HepG2 (cell line): ENCODE measurements at regions not wholly inside any gene's neighbourhood (a gene's known extent, or its start where the extent isn't known, plus 50 kb on each side); places are given as distances from the start of the nearest gene placed in this dataset.

Experiments
- ATAC-seq: fragments of 200-7000 bp; cut with Tn5 transposase; 3 replicates; pipeline ENCODE4 v1.9.1; 2020; ENCODE audit warnings: mild to moderate bottlenecking, moderate library complexity
- BruUV-seq: library from RNA; stranded (reverse); fragments of 400-500 nt; replicated peaks from 2 replicates; lab custom pipeline; 2021; lab: Mats Ljungman, UMichigan
- CTCF ChIA-PET: fragments of 300-600 bp; formaldehyde crosslinking; extraction: SDS; loops from one replicate; lab custom pipeline; 2021; ENCODE audit warnings: low total read pairs, inconsistent platforms, low intra/inter-chr PET ratio; lab: Yijun Ruan, JAX
- POLR2A ChIA-PET: fragments of 350-600 bp; sonication (Branson Sonifier 250); formaldehyde crosslinking; loops from one replicate; lab custom pipeline; 2020; ENCODE audit warnings: antibody characterized with exemption, inconsistent platforms; lab: Yijun Ruan, JAX
- DNase-seq: peaks from one replicate; pipeline ENCODE4 v3.0.0-alpha.2; 2015; ENCODE audit warnings: low spot score
- FAIRE-seq: peaks from 3 replicates; lab custom pipeline; 2011; peaks lifted over from hg19 to GRCh38; lab: Jason Lieb, UNC
- H2AFZ ChIP-seq: one replicate; pipeline ENCODE4 v1.6.1; 2011; ENCODE audit warnings: low read length, inconsistent platforms
- H3K27ac ChIP-seq: fragments of 300-600 bp; 3 replicates; pipeline ENCODE4 v1.8.0; 2011; ENCODE audit warnings: mixed run types, mild to moderate bottlenecking, mixed read lengths, low read length, inconsistent platforms; ENCODE audit not compliant: insufficient read depth; ENCODE audit errors: extremely low read length
- H3K27me3 ChIP-seq, 2 experiments: fragments of 200-600 bp in 1 of 2; 2 replicates in 1 of 2; 3 replicates in 1 of 2; pipeline versions ENCODE4 v1.6.0 to v1.8.0; 2011; ENCODE audit warnings: low read length in 2 of 2, mild to moderate bottlenecking in 2 of 2, moderate library complexity in 2 of 2, inconsistent platforms in 1 of 2; ENCODE audit not compliant: insufficient read depth in 2 of 2, control insufficient read depth in 1 of 2
- H3K36me3 ChIP-seq, 2 experiments: fragments of 200-600 bp in 1 of 2; replicated peaks in 1 of 2; 2 replicates in 1 of 2; 3 replicates in 1 of 2; pipeline versions ENCODE4 v1.5.1 to v1.8.0; 2011; ENCODE audit warnings: low read length in 2 of 2, inconsistent platforms in 1 of 2; ENCODE audit not compliant: insufficient read depth in 2 of 2, control insufficient read depth in 1 of 2
- H3K4me1 ChIP-seq: 2 replicates; pipeline ENCODE4 v1.5.1; 2012; ENCODE audit warnings: low read length, inconsistent platforms; ENCODE audit not compliant: insufficient read depth
- H3K4me2 ChIP-seq: 2 replicates; pipeline ENCODE4 v1.6.0; 2011; ENCODE audit warnings: low read depth, low read length, inconsistent platforms
- H3K4me3 ChIP-seq, 3 experiments: fragments of 200-600 bp in 1 of 3; sonication (generic), shearing (Covaris generic) in 1 of 3; replicated peaks in 1 of 3; 2 replicates each; pipeline ENCODE4 v1.5.1; 2011 to 2016; ENCODE audit warnings: low read length in 3 of 3, inconsistent platforms in 2 of 3, low read depth in 2 of 3, mild to moderate bottlenecking in 2 of 3, control low read depth in 1 of 3, mixed read lengths in 1 of 3; ENCODE audit not compliant: insufficient read depth in 1 of 3
- H3K79me2 ChIP-seq: one replicate; pipeline ENCODE4 v1.6.1; 2011; ENCODE audit warnings: low read length, inconsistent platforms; ENCODE audit not compliant: insufficient read depth
- H3K9ac ChIP-seq: 2 replicates; pipeline ENCODE4 v1.6.0; 2011; ENCODE audit warnings: mild to moderate bottlenecking, low read depth, low read length, inconsistent platforms; ENCODE audit not compliant: insufficient read depth
- H3K9me3 ChIP-seq: 2 replicates; pipeline ENCODE4 v1.5.1; 2012; ENCODE audit warnings: mild to moderate bottlenecking, low read length
- H4K20me1 ChIP-seq: 2 replicates; pipeline ENCODE4 v1.6.0; 2011; ENCODE audit warnings: inconsistent platforms, mild to moderate bottlenecking, low read length, moderate library complexity; ENCODE audit not compliant: insufficient read depth
- BHLHE40 ChIP-seq: IDR thresholded peaks from 2 replicates; pipeline ENCODE4 v1.6.1; 2011; ENCODE audit warnings: low read length, improper control_type of control experiment
- CHD2 ChIP-seq: IDR thresholded peaks from 2 replicates; pipeline ENCODE4 v1.6.1; 2011; ENCODE audit warnings: low read depth, low read length, improper control_type of control experiment
- CSRNP2 ChIP-seq: sonication (generic); formaldehyde crosslinking; conservative IDR thresholded peaks from 2 replicates; pipeline ENCODE4 v1.8.0; 2022; ENCODE audit warnings: low read depth, missing genetic modification reagents
- NCOR1 ChIP-seq: fragments of 200-600 bp; sonication (generic); IDR thresholded peaks from 2 replicates; pipeline ENCODE4 v1.7.0; 2017; ENCODE audit warnings: antibody characterized with exemption, low read length, borderline replicate concordance
- NFIC ChIP-seq: IDR thresholded peaks from 2 replicates; pipeline ENCODE4 v1.6.1; 2012; ENCODE audit warnings: mild to moderate bottlenecking, low read length, inconsistent platforms
- POGZ ChIP-seq: sonication (generic); formaldehyde crosslinking; IDR thresholded peaks from 2 replicates; pipeline ENCODE4 v1.4.0; 2020; ENCODE audit warnings: mild to moderate bottlenecking, missing genetic modification reagents
- POLR2A ChIP-seq, 2 experiments: IDR thresholded peaks; 2 replicates each; pipeline ENCODE4 v1.6.1; 2011; ENCODE audit warnings: low read depth in 2 of 2, low read length in 2 of 2, mild to moderate bottlenecking in 1 of 2, moderate library complexity in 1 of 2; ENCODE audit not compliant: insufficient read depth in 1 of 2
- SALL1 ChIP-seq: sonication (generic); formaldehyde crosslinking; IDR thresholded peaks from 2 replicates; pipeline ENCODE4 v1.8.0; 2022; ENCODE audit warnings: mild to moderate bottlenecking, missing genetic modification reagents
- TOPORS ChIP-seq: sonication (generic); formaldehyde crosslinking; IDR thresholded peaks from 2 replicates; pipeline ENCODE4 v1.8.0; 2023; ENCODE audit warnings: mild to moderate bottlenecking, missing genetic modification reagents
- TP53 ChIP-seq: sonication (generic); formaldehyde crosslinking; conservative IDR thresholded peaks from 2 replicates; pipeline ENCODE4 v1.4.0; 2020; ENCODE audit warnings: missing genetic modification reagents
- ZBTB7A ChIP-seq: sonication (generic); formaldehyde crosslinking; IDR thresholded peaks from 2 replicates; pipeline ENCODE4 v1.8.0; 2022; ENCODE audit warnings: mild to moderate bottlenecking, missing genetic modification reagents
- ZMAT3 ChIP-seq: sonication (generic); formaldehyde crosslinking; conservative IDR thresholded peaks from 2 replicates; pipeline ENCODE4 v1.7.0; 2021; ENCODE audit warnings: missing genetic modification reagents
- ZNF24 ChIP-seq: fragments of 450-650 bp; IDR thresholded peaks from 2 replicates; pipeline ENCODE4 v1.6.1; 2017; ENCODE audit warnings: antibody characterized with exemption, mild to moderate bottlenecking
- ZNF280B ChIP-seq: sonication (generic); formaldehyde crosslinking; IDR thresholded peaks from 2 replicates; pipeline ENCODE4 v1.5.0; 2020; ENCODE audit warnings: missing genetic modification reagents, mild to moderate bottlenecking, borderline replicate concordance
- ZSCAN25 ChIP-seq: sonication (generic); formaldehyde crosslinking; IDR thresholded peaks from 2 replicates; pipeline ENCODE4 v1.8.0; 2022; ENCODE audit warnings: mild to moderate bottlenecking, missing genetic modification reagents
- WGBS: methylation state at CpG from one replicate; pipeline ENCODE4 v1.1.6; 2017; ENCODE audit warnings: low lambda C conversion rate; 5-methylcytosine and 5-hydroxymethylcytosine counted together
- in situ Hi-C: cut with HindIII; loops from 2 replicates; pipeline ENCODE4 v1.10.0; 2017; ENCODE audit warnings: low pct_unique_long_range_greater_than_20kb; ENCODE audit not compliant: extremely low pct_ligation_motif_present
- intact Hi-C: fragments of 100-400 bp; cut with micrococcal nuclease; formaldehyde crosslinking; loops from one replicate; pipeline ENCODE4 v1.10.0; 2022; ENCODE audit not compliant: unreplicated experiment
- TF ChIP-seq, protein P1 (sequence below): sonication (generic); formaldehyde crosslinking; IDR thresholded peaks from 2 replicates; pipeline ENCODE4 v1.5.0; 2020; ENCODE audit warnings: missing genetic modification reagents
- TF ChIP-seq, protein P2 (sequence below): sonication (generic); formaldehyde crosslinking; IDR thresholded peaks from 2 replicates; pipeline ENCODE4 v1.9.0; 2021; ENCODE audit warnings: missing genetic modification reagents, mild to moderate bottlenecking, borderline replicate concordance

DNA sequence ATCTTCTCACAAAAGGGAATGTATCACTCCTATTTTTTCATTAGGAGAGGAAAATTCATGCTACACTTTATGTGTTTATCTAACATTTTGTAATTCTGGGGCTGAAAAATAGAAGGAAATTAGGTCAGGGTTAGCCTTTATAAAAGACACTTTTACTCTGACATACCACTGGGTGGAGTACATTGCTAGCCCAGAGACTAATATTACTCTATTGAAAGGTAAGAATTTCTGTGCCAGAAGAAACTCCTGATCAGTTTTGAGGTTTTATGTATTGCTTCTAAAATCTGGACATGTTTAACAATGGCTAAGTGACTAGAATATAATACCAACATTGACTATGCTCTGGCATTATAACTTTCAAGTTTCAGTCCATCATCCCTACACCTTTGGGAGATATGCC lies 724.6 kb downstream of the USP25 start:
- FAIRE-seq (no peak), ATAC-seq (no peak), DNase-seq (no peak)
- H3K4me2 ChIP-seq = no peak overlapping the region
- H2AFZ ChIP-seq = no peak overlapping the region
- intact Hi-C loops = no loop called here
- H3K36me3 ChIP-seq = no peaks in the 10 kb centered on the region
- in situ Hi-C loops = no loop called here
- no peak overlapping the region for H3K27ac ChIP-seq
- H3K4me3 ChIP-seq = no peak overlapping the region
- no peak for TF ChIP-seq POGZ (CRISPR knock-in tag)
- BruUV-seq = no TSS peak
- CTCF ChIA-PET = no interaction called here
- H3K9ac ChIP-seq = no peak overlapping the region
- no peaks in the 10 kb centered on the region for H3K9me3 ChIP-seq
- H3K4me1 ChIP-seq = no peaks in the 10 kb centered on the region
- POLR2A ChIA-PET = no interaction called here
- H3K27me3 ChIP-seq = no peaks in the 10 kb centered on the region
- H3K79me2 ChIP-seq = no peaks in the 10 kb centered on the region
- H4K20me1 ChIP-seq = no peaks in the 10 kb centered on the region

GRCh38 chr21:16455526-16455925 lies 725.7 kb downstream of the USP25 start:
- in situ Hi-C loops = no loop called here
- H3K9ac ChIP-seq = no peak overlapping the region
- intact Hi-C loops = no loop called here
- TF ChIP-seq CHD2 (no peak), POLR2A (IDR thresholded peaks at IDR 0.05; ENCODE audit: insufficient read depth in 1 of 2, low read depth in 2 of 2, low read length in 2 of 2) (no peak), TOPORS (CRISPR knock-in tag) (no peak), ZNF280B (CRISPR knock-in tag) (no peak), TP53 (no peak), NFIC (no peak), ZSCAN25 (CRISPR knock-in tag) (no peak), SALL1 (CRISPR knock-in tag) (no peak), CSRNP2 (CRISPR knock-in tag) (no peak), ZMAT3 (CRISPR knock-in tag) (no peak), ZNF24 (no peak), BHLHE40 (no peak), NCOR1 (no peak), ZBTB7A (CRISPR knock-in tag) (no peak)
- TF ChIP-seq, protein P1, sequence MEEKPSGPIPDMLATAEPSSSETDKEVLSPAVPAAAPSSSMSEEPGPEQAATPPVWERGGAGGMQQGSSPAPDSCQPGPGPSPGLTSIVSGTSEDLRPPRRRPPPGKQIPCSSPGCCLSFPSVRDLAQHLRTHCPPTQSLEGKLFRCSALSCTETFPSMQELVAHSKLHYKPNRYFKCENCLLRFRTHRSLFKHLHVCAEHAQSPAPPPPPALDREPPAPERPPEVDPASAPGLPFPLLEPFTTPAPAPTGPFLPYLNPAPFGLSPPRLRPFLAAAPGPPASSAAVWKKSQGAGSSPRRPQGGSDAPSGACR (CRISPR knock-in tag) = no peak
- TF ChIP-seq, protein P2, sequence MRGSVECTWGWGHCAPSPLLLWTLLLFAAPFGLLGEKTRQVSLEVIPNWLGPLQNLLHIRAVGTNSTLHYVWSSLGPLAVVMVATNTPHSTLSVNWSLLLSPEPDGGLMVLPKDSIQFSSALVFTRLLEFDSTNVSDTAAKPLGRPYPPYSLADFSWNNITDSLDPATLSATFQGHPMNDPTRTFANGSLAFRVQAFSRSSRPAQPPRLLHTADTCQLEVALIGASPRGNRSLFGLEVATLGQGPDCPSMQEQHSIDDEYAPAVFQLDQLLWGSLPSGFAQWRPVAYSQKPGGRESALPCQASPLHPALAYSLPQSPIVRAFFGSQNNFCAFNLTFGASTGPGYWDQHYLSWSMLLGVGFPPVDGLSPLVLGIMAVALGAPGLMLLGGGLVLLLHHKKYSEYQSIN (CRISPR knock-in tag) = no peak

More at GRCh38 chr21:16455526-16455925, 725.7 kb downstream of the USP25 start:
- CTCF ChIA-PET = no interaction called here
- Histone ChIP-seq H3K9me3 (no peaks in the 10 kb centered on the region), H3K4me1 (no peaks in the 10 kb centered on the region), H4K20me1 (no peaks in the 10 kb centered on the region), H3K36me3 (no peaks in the 10 kb centered on the region), H3K27ac (no peak overlapping the region), H2AFZ (no peak overlapping the region), H3K79me2 (no peaks in the 10 kb centered on the region), H3K4me3 (no peak overlapping the region), H3K4me2 (no peak overlapping the region), H3K27me3 (no peaks in the 10 kb centered on the region)
- 2% methylated on average over 2 of the region's 2 CpGs for WGBS
- POLR2A ChIA-PET = no interaction called here
- ATAC-seq (no peak), FAIRE-seq (no peak), DNase-seq (no peak)
- BruUV-seq = no TSS peak
